ENCODE measurements at regions not wholly inside any gene's neighbourhood (a gene's known extent, or its start where the extent isn't known, plus 50 kb on each side); places are given as distances from the start of the nearest gene placed in this dataset.

DNA sequence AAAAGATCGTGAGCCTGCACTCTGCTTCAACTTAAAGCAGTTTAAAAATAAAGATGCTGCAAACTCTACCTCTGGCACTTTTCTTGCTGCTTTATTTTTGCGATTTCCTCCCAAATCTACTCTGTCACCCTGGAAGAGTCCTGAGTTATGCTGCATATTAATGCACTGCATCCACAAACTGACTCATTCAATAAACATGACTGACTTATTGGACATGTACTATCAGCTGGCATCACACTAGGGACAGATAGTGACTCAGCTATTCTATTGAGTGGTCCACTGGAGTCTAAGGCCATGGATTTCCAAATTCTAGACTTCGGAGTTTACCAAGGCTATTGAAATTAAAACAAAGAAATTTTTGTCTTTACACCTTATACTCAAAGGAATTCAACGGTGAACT is 90.7 kb upstream of the PTPRR start (continued):
- TF ChIP-seq, protein P1, sequence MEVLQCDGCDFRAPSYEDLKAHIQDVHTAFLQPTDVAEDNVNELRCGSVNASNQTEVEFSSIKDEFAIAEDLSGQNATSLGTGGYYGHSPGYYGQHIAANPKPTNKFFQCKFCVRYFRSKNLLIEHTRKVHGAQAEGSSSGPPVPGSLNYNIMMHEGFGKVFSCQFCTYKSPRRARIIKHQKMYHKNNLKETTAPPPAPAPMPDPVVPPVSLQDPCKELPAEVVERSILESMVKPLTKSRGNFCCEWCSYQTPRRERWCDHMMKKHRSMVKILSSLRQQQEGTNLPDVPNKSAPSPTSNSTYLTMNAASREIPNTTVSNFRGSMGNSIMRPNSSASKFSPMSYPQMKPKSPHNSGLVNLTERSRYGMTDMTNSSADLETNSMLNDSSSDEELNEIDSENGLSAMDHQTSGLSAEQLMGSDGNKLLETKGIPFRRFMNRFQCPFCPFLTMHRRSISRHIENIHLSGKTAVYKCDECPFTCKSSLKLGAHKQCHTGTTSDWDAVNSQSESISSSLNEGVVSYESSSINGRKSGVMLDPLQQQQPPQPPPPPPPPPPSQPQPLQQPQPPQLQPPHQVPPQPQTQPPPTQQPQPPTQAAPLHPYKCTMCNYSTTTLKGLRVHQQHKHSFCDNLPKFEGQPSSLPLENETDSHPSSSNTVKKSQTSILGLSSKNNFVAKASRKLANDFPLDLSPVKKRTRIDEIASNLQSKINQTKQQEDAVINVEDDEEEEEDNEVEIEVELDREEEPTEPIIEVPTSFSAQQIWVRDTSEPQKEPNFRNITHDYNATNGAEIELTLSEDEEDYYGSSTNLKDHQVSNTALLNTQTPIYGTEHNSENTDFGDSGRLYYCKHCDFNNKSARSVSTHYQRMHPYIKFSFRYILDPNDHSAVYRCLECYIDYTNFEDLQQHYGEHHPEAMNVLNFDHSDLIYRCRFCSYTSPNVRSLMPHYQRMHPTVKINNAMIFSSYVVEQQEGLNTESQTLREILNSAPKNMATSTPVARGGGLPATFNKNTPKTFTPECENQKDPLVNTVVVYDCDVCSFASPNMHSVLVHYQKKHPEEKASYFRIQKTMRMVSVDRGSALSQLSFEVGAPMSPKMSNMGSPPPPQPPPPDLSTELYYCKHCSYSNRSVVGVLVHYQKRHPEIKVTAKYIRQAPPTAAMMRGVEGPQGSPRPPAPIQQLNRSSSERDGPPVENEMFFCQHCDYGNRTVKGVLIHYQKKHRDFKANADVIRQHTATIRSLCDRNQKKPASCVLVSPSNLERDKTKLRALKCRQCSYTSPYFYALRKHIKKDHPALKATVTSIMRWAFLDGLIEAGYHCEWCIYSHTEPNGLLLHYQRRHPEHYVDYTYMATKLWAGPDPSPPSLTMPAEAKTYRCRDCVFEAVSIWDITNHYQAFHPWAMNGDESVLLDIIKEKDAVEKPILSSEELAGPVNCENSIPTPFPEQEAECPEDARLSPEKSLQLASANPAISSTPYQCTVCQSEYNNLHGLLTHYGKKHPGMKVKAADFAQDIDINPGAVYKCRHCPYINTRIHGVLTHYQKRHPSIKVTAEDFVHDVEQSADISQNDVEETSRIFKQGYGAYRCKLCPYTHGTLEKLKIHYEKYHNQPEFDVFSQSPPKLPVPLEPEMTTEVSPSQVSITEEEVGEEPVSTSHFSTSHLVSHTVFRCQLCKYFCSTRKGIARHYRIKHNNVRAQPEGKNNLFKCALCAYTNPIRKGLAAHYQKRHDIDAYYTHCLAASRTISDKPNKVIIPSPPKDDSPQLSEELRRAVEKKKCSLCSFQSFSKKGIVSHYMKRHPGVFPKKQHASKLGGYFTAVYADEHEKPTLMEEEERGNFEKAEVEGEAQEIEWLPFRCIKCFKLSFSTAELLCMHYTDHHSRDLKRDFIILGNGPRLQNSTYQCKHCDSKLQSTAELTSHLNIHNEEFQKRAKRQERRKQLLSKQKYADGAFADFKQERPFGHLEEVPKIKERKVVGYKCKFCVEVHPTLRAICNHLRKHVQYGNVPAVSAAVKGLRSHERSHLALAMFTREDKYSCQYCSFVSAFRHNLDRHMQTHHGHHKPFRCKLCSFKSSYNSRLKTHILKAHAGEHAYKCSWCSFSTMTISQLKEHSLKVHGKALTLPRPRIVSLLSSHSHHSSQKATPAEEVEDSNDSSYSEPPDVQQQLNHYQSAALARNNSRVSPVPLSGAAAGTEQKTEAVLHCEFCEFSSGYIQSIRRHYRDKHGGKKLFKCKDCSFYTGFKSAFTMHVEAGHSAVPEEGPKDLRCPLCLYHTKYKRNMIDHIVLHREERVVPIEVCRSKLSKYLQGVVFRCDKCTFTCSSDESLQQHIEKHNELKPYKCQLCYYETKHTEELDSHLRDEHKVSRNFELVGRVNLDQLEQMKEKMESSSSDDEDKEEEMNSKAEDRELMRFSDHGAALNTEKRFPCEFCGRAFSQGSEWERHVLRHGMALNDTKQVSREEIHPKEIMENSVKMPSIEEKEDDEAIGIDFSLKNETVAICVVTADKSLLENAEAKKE (CRISPR knock-in tag; IDR thresholded peaks at IDR 0.05) = no peak
- TF ChIP-seq, protein P2, sequence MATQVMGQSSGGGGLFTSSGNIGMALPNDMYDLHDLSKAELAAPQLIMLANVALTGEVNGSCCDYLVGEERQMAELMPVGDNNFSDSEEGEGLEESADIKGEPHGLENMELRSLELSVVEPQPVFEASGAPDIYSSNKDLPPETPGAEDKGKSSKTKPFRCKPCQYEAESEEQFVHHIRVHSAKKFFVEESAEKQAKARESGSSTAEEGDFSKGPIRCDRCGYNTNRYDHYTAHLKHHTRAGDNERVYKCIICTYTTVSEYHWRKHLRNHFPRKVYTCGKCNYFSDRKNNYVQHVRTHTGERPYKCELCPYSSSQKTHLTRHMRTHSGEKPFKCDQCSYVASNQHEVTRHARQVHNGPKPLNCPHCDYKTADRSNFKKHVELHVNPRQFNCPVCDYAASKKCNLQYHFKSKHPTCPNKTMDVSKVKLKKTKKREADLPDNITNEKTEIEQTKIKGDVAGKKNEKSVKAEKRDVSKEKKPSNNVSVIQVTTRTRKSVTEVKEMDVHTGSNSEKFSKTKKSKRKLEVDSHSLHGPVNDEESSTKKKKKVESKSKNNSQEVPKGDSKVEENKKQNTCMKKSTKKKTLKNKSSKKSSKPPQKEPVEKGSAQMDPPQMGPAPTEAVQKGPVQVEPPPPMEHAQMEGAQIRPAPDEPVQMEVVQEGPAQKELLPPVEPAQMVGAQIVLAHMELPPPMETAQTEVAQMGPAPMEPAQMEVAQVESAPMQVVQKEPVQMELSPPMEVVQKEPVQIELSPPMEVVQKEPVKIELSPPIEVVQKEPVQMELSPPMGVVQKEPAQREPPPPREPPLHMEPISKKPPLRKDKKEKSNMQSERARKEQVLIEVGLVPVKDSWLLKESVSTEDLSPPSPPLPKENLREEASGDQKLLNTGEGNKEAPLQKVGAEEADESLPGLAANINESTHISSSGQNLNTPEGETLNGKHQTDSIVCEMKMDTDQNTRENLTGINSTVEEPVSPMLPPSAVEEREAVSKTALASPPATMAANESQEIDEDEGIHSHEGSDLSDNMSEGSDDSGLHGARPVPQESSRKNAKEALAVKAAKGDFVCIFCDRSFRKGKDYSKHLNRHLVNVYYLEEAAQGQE (IDR thresholded peaks at IDR 0.05; ENCODE audit: unreplicated experiment) = no peak
- TF ChIP-seq ZNF114 (CRISPR knock-in tag; IDR thresholded peaks at IDR 0.05) = no peak
- TF ChIP-seq CREB1 (CRISPR knock-in tag; IDR thresholded peaks at IDR 0.05; ENCODE audit: low read depth) = no peak
- TF ChIP-seq POLR2AphosphoS5 (IDR thresholded peaks at IDR 0.05; ENCODE audit: low read depth) = no peak
- TF ChIP-seq, protein P3, sequence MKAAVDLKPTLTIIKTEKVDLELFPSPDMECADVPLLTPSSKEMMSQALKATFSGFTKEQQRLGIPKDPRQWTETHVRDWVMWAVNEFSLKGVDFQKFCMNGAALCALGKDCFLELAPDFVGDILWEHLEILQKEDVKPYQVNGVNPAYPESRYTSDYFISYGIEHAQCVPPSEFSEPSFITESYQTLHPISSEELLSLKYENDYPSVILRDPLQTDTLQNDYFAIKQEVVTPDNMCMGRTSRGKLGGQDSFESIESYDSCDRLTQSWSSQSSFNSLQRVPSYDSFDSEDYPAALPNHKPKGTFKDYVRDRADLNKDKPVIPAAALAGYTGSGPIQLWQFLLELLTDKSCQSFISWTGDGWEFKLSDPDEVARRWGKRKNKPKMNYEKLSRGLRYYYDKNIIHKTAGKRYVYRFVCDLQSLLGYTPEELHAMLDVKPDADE (IDR thresholded peaks at IDR 0.05) = no peak
- TF ChIP-seq, protein P4, sequence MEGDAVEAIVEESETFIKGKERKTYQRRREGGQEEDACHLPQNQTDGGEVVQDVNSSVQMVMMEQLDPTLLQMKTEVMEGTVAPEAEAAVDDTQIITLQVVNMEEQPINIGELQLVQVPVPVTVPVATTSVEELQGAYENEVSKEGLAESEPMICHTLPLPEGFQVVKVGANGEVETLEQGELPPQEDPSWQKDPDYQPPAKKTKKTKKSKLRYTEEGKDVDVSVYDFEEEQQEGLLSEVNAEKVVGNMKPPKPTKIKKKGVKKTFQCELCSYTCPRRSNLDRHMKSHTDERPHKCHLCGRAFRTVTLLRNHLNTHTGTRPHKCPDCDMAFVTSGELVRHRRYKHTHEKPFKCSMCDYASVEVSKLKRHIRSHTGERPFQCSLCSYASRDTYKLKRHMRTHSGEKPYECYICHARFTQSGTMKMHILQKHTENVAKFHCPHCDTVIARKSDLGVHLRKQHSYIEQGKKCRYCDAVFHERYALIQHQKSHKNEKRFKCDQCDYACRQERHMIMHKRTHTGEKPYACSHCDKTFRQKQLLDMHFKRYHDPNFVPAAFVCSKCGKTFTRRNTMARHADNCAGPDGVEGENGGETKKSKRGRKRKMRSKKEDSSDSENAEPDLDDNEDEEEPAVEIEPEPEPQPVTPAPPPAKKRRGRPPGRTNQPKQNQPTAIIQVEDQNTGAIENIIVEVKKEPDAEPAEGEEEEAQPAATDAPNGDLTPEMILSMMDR (conservative IDR thresholded peaks at IDR 0.05; ENCODE audit: low read depth in 2 of 2) = no peak
- no peak for TF ChIP-seq NANOG (IDR thresholded peaks at IDR 0.05; ENCODE audit: borderline replicate concordance)
- no peak for TF ChIP-seq JUNB (IDR thresholded peaks at IDR 0.05; ENCODE audit: unreplicated experiment)
- no peak for TF ChIP-seq ZNF331 (CRISPR knock-in tag; IDR thresholded peaks at IDR 0.05; ENCODE audit: low read depth)
